GM12878 (cell line): ENCODE measurements at regions not wholly inside any gene's neighbourhood (a gene's known extent, or its start where the extent isn't known, plus 50 kb on each side); places are given as distances from the start of the nearest gene placed in this dataset.

Source experiments
- ATAC-seq: fragments of 200-7000 bp; cut with Tn5 transposase; 3 replicates; pipeline ENCODE4 v1.9.1; 2020; ENCODE audit warnings: mild to moderate bottlenecking, moderate library complexity
- BruUV-seq: library from RNA; stranded (reverse); fragments of 400-500 nt; replicated peaks from 2 replicates; lab custom pipeline; 2021; lab: Mats Ljungman, UMichigan
- CTCF ChIA-PET: fragments of 300-600 bp; sonication (Branson Sonifier 250); formaldehyde crosslinking; extraction: SDS; loops from one replicate; lab custom pipeline; 2021; ENCODE audit warnings: inconsistent platforms; lab: Yijun Ruan, JAX
- POLR2A ChIA-PET: fragments of 350-600 bp; formaldehyde crosslinking; extraction: SDS; loops from one replicate; lab custom pipeline; 2021; ENCODE audit warnings: inconsistent platforms; lab: Charles Lee
- RAD21 ChIA-PET: fragments of 300-600 bp; sonication (Branson Sonifier 250); formaldehyde crosslinking; loops from one replicate; lab custom pipeline; 2023; ENCODE audit warnings: antibody characterized with exemption; ENCODE audit not compliant: unreplicated experiment; lab: Charles Lee
- SMC1A ChIA-PET: fragments of 300-600 bp; sonication (Branson Sonifier 250); formaldehyde crosslinking; loops from one replicate; lab custom pipeline; 2023; ENCODE audit not compliant: unreplicated experiment, uncharacterized antibody; lab: Charles Lee
- DNase-seq: peaks from one replicate; pipeline ENCODE4 v3.0.0-alpha.2; 2011; ENCODE audit warnings: low read depth, low spot score
- FAIRE-seq: peaks from 3 replicates; lab custom pipeline; 2011; peaks lifted over from hg19 to GRCh38; lab: Jason Lieb, UNC
- H2AFZ ChIP-seq: 2 replicates; pipeline ENCODE4 v1.6.0; 2011; ENCODE audit warnings: low read depth, low read length, control low read depth; ENCODE audit not compliant: control insufficient read depth
- H3K27ac ChIP-seq: 2 replicates; pipeline ENCODE4 v1.5.1; 2011; ENCODE audit warnings: control low read depth; ENCODE audit not compliant: control insufficient read depth, insufficient read depth
- H3K27me3 ChIP-seq, 2 experiments: replicated peaks in 1 of 2; 2 replicates each; pipeline versions ENCODE4 v1.6.0 to v1.6.1; 2011; ENCODE audit warnings: low read length in 1 of 2; ENCODE audit not compliant: control insufficient read depth in 2 of 2, insufficient read depth in 2 of 2
- H3K36me3 ChIP-seq, 2 experiments: 2 replicates each; pipeline ENCODE4 v1.5.1; 2011; ENCODE audit warnings: low read length in 1 of 2; ENCODE audit not compliant: control insufficient read depth in 2 of 2, insufficient read depth in 2 of 2
- H3K4me1 ChIP-seq: 2 replicates; pipeline ENCODE4 v1.6.1; 2011; ENCODE audit warnings: mild to moderate bottlenecking, low read length, moderate library complexity, mixed read lengths; ENCODE audit not compliant: control insufficient read depth, insufficient read depth
- H3K4me2 ChIP-seq: 2 replicates; pipeline ENCODE4 v1.6.0; 2011; ENCODE audit warnings: control low read depth; ENCODE audit not compliant: control insufficient read depth, insufficient read depth
- H3K4me3 ChIP-seq: fragments of 200-600 bp; sonication (generic); 2 replicates; pipeline ENCODE4 v1.5.1; 2016
- H3K79me2 ChIP-seq: 2 replicates; pipeline ENCODE4 v1.6.0; 2011; ENCODE audit warnings: low read length; ENCODE audit not compliant: control insufficient read depth, insufficient read depth
- H3K9ac ChIP-seq: 2 replicates; pipeline ENCODE4 v1.8.0; 2011; ENCODE audit warnings: low read length, control low read depth, mixed read lengths; ENCODE audit not compliant: control insufficient read depth, insufficient read depth
- H3K9me3 ChIP-seq: replicated peaks from 3 replicates; pipeline ENCODE4 v1.5.1; 2011; ENCODE audit warnings: mild to moderate bottlenecking, low read length; ENCODE audit not compliant: control insufficient read depth, insufficient read depth
- H4K20me1 ChIP-seq: 2 replicates; pipeline ENCODE4 v1.6.0; 2011; ENCODE audit not compliant: control insufficient read depth, insufficient read depth
- BACH1 ChIP-seq: fragments of 450-650 bp; IDR thresholded peaks from 2 replicates; pipeline ENCODE4 v1.6.1; 2017; ENCODE audit warnings: mild to moderate bottlenecking, borderline replicate concordance
- ELK1 ChIP-seq: IDR thresholded peaks from 2 replicates; pipeline ENCODE4 v1.6.1; 2012; ENCODE audit warnings: low read depth, low read length, improper control_type of control experiment
- NBN ChIP-seq: fragments of 450-650 bp; IDR thresholded peaks from 2 replicates; pipeline ENCODE4 v1.6.1; 2016
- POU2F2 ChIP-seq: IDR thresholded peaks from 3 replicates; pipeline ENCODE4 v1.6.1; 2011; ENCODE audit warnings: low read depth, mild to moderate bottlenecking, low read length, borderline replicate concordance
- RBBP5 ChIP-seq: fragments of 200-600 bp; sonication (generic); conservative IDR thresholded peaks from 2 replicates; pipeline ENCODE4 v1.6.1; 2016
- RCOR1 ChIP-seq: conservative IDR thresholded peaks from 2 replicates; pipeline ENCODE4 v1.6.1; 2012; ENCODE audit warnings: low read depth, low read length, improper control_type of control experiment
- RUNX3 ChIP-seq: IDR thresholded peaks from 2 replicates; pipeline ENCODE4 v1.6.1; 2012; ENCODE audit warnings: low read length, inconsistent platforms
- SIN3A ChIP-seq: IDR thresholded peaks from 2 replicates; pipeline ENCODE4 v1.6.1; 2012; ENCODE audit warnings: low read depth, low read length, improper control_type of control experiment
- USF1 ChIP-seq: IDR thresholded peaks from 2 replicates; pipeline ENCODE4 v1.6.1; 2011; ENCODE audit warnings: borderline replicate concordance, low read depth, mild to moderate bottlenecking, moderate library complexity, mixed read lengths, low read length; ENCODE audit not compliant: insufficient read depth; ENCODE audit errors: extremely low read length
- WGBS: methylation state at CpG from one replicate; pipeline ENCODE4 v1.1.6; 2016; ENCODE audit warnings: low lambda C conversion rate; ENCODE audit not compliant: insufficient replicate concordance, insufficient coverage; ENCODE audit errors: missing lambda C conversion rate; 5-methylcytosine and 5-hydroxymethylcytosine counted together
- in situ Hi-C: fragments of 300-500 bp; cut with MboI; formaldehyde crosslinking; loops from 9 replicates; pipeline ENCODE4 v1.14.3; 2018; ENCODE audit warnings: mixed read lengths
- intact Hi-C: fragments of 100-400 bp; cut with micrococcal nuclease; formaldehyde crosslinking; loops from one replicate; pipeline ENCODE4 v1.14.2; 2022; ENCODE audit not compliant: unreplicated experiment

- SMC1A ChIA-PET = no interaction called here
- Histone ChIP-seq H3K27me3 (no peaks in the 10 kb centered on the region; a peak in 1 of 4 replicates), H3K9ac (no peak overlapping the region), H3K4me3 (no peak overlapping the region), H3K4me1 (no peaks in the 10 kb centered on the region), H3K27ac (no peak overlapping the region), H3K36me3 (no peaks in the 10 kb centered on the region), H2AFZ (no peak overlapping the region), H3K79me2 (no peaks in the 10 kb centered on the region), H3K9me3 (no peaks in the 10 kb centered on the region), H3K4me2 (no peak overlapping the region), H4K20me1 (no peaks in the 10 kb centered on the region)
- in situ Hi-C loops (no loop called here), intact Hi-C loops (no loop called here)
- no TSS peak for BruUV-seq
- DNase-seq = no peak
- ATAC-seq = no peak
- no peak for TF ChIP-seq USF1
- TF ChIP-seq RUNX3 = no peak
- TF ChIP-seq POU2F2 = no peak
- TF ChIP-seq RBBP5 = no peak
- TF ChIP-seq BACH1 = no peak
- TF ChIP-seq SIN3A = no peak
- no peak for TF ChIP-seq NBN
- TF ChIP-seq RCOR1 = no peak
- TF ChIP-seq ELK1 = no peak
- CTCF ChIA-PET = no interaction called here
- FAIRE-seq = no peak
- RAD21 ChIA-PET = no interaction called here
- 6% methylated on average over 1 of the region's 1 CpG for WGBS
- POLR2A ChIA-PET = no interaction called here
These were observed 375.8 kb downstream of the INSC start for GRCh38 chr11:15490535-15490934.
